GM12878 (cell line): ENCODE measurements at regions not wholly inside any gene's neighbourhood (a gene's known extent, or its start where the extent isn't known, plus 50 kb on each side); places are given as distances from the start of the nearest gene placed in this dataset.

Experiments used
- ATAC-seq: fragments of 200-7000 bp; cut with Tn5 transposase; 3 replicates; pipeline ENCODE4 v1.9.1; 2020; ENCODE audit warnings: mild to moderate bottlenecking, moderate library complexity
- BruUV-seq: library from RNA; stranded (reverse); fragments of 400-500 nt; replicated peaks from 2 replicates; lab custom pipeline; 2021; lab: Mats Ljungman, UMichigan
- CTCF ChIA-PET: fragments of 300-600 bp; sonication (Branson Sonifier 250); formaldehyde crosslinking; extraction: SDS; loops from one replicate; lab custom pipeline; 2021; ENCODE audit warnings: inconsistent platforms; lab: Yijun Ruan, JAX
- POLR2A ChIA-PET: fragments of 350-600 bp; formaldehyde crosslinking; extraction: SDS; loops from one replicate; lab custom pipeline; 2021; ENCODE audit warnings: inconsistent platforms; lab: Charles Lee
- RAD21 ChIA-PET: fragments of 300-600 bp; sonication (Branson Sonifier 250); formaldehyde crosslinking; loops from one replicate; lab custom pipeline; 2023; ENCODE audit warnings: antibody characterized with exemption; ENCODE audit not compliant: unreplicated experiment; lab: Charles Lee
- SMC1A ChIA-PET: fragments of 300-600 bp; sonication (Branson Sonifier 250); formaldehyde crosslinking; loops from one replicate; lab custom pipeline; 2023; ENCODE audit not compliant: unreplicated experiment, uncharacterized antibody; lab: Charles Lee
- DNase-seq: peaks from one replicate; pipeline ENCODE4 v3.0.0-alpha.2; 2011; ENCODE audit warnings: low read depth, low spot score
- FAIRE-seq: peaks from 3 replicates; lab custom pipeline; 2011; peaks lifted over from hg19 to GRCh38; lab: Jason Lieb, UNC
- H2AFZ ChIP-seq: 2 replicates; pipeline ENCODE4 v1.6.0; 2011; ENCODE audit warnings: low read depth, low read length, control low read depth; ENCODE audit not compliant: control insufficient read depth
- H3K27ac ChIP-seq: 2 replicates; pipeline ENCODE4 v1.5.1; 2011; ENCODE audit warnings: control low read depth; ENCODE audit not compliant: control insufficient read depth, insufficient read depth
- H3K27me3 ChIP-seq, 2 experiments: replicated peaks in 1 of 2; 2 replicates each; pipeline versions ENCODE4 v1.6.0 to v1.6.1; 2011; ENCODE audit warnings: low read length in 1 of 2; ENCODE audit not compliant: control insufficient read depth in 2 of 2, insufficient read depth in 2 of 2
- H3K36me3 ChIP-seq, 2 experiments: 2 replicates each; pipeline ENCODE4 v1.5.1; 2011; ENCODE audit warnings: low read length in 1 of 2; ENCODE audit not compliant: control insufficient read depth in 2 of 2, insufficient read depth in 2 of 2
- H3K4me1 ChIP-seq: 2 replicates; pipeline ENCODE4 v1.6.1; 2011; ENCODE audit warnings: mild to moderate bottlenecking, low read length, moderate library complexity, mixed read lengths; ENCODE audit not compliant: control insufficient read depth, insufficient read depth
- H3K4me2 ChIP-seq: 2 replicates; pipeline ENCODE4 v1.6.0; 2011; ENCODE audit warnings: control low read depth; ENCODE audit not compliant: control insufficient read depth, insufficient read depth
- H3K4me3 ChIP-seq: fragments of 200-600 bp; sonication (generic); 2 replicates; pipeline ENCODE4 v1.5.1; 2016
- H3K79me2 ChIP-seq: 2 replicates; pipeline ENCODE4 v1.6.0; 2011; ENCODE audit warnings: low read length; ENCODE audit not compliant: control insufficient read depth, insufficient read depth
- H3K9ac ChIP-seq: 2 replicates; pipeline ENCODE4 v1.8.0; 2011; ENCODE audit warnings: low read length, control low read depth, mixed read lengths; ENCODE audit not compliant: control insufficient read depth, insufficient read depth
- H3K9me3 ChIP-seq: replicated peaks from 3 replicates; pipeline ENCODE4 v1.5.1; 2011; ENCODE audit warnings: mild to moderate bottlenecking, low read length; ENCODE audit not compliant: control insufficient read depth, insufficient read depth
- H4K20me1 ChIP-seq: 2 replicates; pipeline ENCODE4 v1.6.0; 2011; ENCODE audit not compliant: control insufficient read depth, insufficient read depth
- ATF7 ChIP-seq: fragments of 450-650 bp; IDR thresholded peaks from 2 replicates; pipeline ENCODE4 v1.6.1; 2016; ENCODE audit warnings: low read depth, mild to moderate bottlenecking
- BACH1 ChIP-seq: fragments of 450-650 bp; IDR thresholded peaks from 2 replicates; pipeline ENCODE4 v1.6.1; 2017; ENCODE audit warnings: mild to moderate bottlenecking, borderline replicate concordance
- CEBPB ChIP-seq, 2 experiments: fragments of 150-350 bp in 1 of 2; IDR thresholded peaks; 2 replicates each; pipeline ENCODE4 v1.6.1; 2012 to 2014; ENCODE audit warnings: low read depth in 2 of 2, low read length in 2 of 2, borderline replicate concordance in 1 of 2, inconsistent platforms in 1 of 2
- DPF2 ChIP-seq: fragments of 450-650 bp; IDR thresholded peaks from 2 replicates; pipeline ENCODE4 v1.6.1; 2017; ENCODE audit warnings: mild to moderate bottlenecking
- EP300 ChIP-seq, 2 experiments: fragments of 150-350 bp in 1 of 2; IDR thresholded peaks; 2 replicates each; pipeline ENCODE4 v1.6.1; 2011 to 2012; ENCODE audit warnings: low read depth in 2 of 2, low read length in 2 of 2, borderline replicate concordance in 1 of 2, improper control_type of control experiment in 1 of 2, inconsistent platforms in 1 of 2; ENCODE audit not compliant: control insufficient read depth in 1 of 2
- GABPA ChIP-seq: IDR thresholded peaks from 2 replicates; pipeline ENCODE4 v1.6.1; 2014; ENCODE audit warnings: antibody characterized with exemption, low read depth, mild to moderate bottlenecking, inconsistent platforms
- IKZF1 ChIP-seq: fragments of 450-650 bp; conservative IDR thresholded peaks from 2 replicates; pipeline ENCODE4 v1.6.1; 2017; ENCODE audit warnings: antibody characterized with exemption, mild to moderate bottlenecking
- JUNB ChIP-seq: IDR thresholded peaks from 2 replicates; pipeline ENCODE4 v1.6.1; 2016; ENCODE audit warnings: antibody characterized with exemption, mild to moderate bottlenecking
- MEF2B ChIP-seq: fragments of 450-650 bp; IDR thresholded peaks from 2 replicates; pipeline ENCODE4 v1.6.1; 2018; ENCODE audit warnings: mild to moderate bottlenecking, moderate library complexity; ENCODE audit not compliant: partially characterized antibody, poor library complexity, severe bottlenecking
- MLLT1 ChIP-seq: fragments of 450-650 bp; IDR thresholded peaks from 2 replicates; pipeline ENCODE4 v1.6.1; 2016; ENCODE audit warnings: mild to moderate bottlenecking
- NR2C2 ChIP-seq: IDR thresholded peaks from 2 replicates; pipeline ENCODE4 v1.6.1; 2011; ENCODE audit warnings: borderline replicate concordance, low read depth; ENCODE audit not compliant: control insufficient read depth, insufficient read length
- NR2F1 ChIP-seq: fragments of 450-650 bp; conservative IDR thresholded peaks from 2 replicates; pipeline ENCODE4 v1.6.1; 2017; ENCODE audit warnings: mild to moderate bottlenecking
- PML ChIP-seq: IDR thresholded peaks from 2 replicates; pipeline ENCODE4 v1.6.1; 2012; ENCODE audit warnings: low read length, inconsistent platforms
- POLR2AphosphoS5 ChIP-seq: IDR thresholded peaks from 2 replicates; pipeline ENCODE4 v1.6.1; 2011; ENCODE audit warnings: mild to moderate bottlenecking, low read length, inconsistent platforms
- RELB ChIP-seq: fragments of 450-650 bp; IDR thresholded peaks from 2 replicates; pipeline ENCODE4 v1.6.1; 2017; ENCODE audit warnings: low read depth, mild to moderate bottlenecking, moderate library complexity
- SPI1 ChIP-seq: IDR thresholded peaks from 2 replicates; pipeline ENCODE4 v1.6.1; 2011; ENCODE audit warnings: low read depth, mild to moderate bottlenecking, low read length, moderate library complexity, borderline replicate concordance; ENCODE audit not compliant: insufficient read depth
- WRNIP1 ChIP-seq: IDR thresholded peaks from 2 replicates; pipeline ENCODE4 v1.6.1; 2011; ENCODE audit warnings: low read depth, low read length, improper control_type of control experiment, borderline replicate concordance
- ZBTB33 ChIP-seq: fragments of 450-650 bp; IDR thresholded peaks from 2 replicates; pipeline ENCODE4 v1.6.1; 2017; ENCODE audit warnings: mild to moderate bottlenecking
- ZNF217 ChIP-seq: fragments of 450-650 bp; IDR thresholded peaks from 2 replicates; pipeline ENCODE4 v1.6.1; 2017; ENCODE audit warnings: antibody characterized with exemption, mild to moderate bottlenecking
- WGBS: methylation state at CpG from one replicate; pipeline ENCODE4 v1.1.6; 2016; ENCODE audit warnings: low lambda C conversion rate; ENCODE audit not compliant: insufficient replicate concordance, insufficient coverage; ENCODE audit errors: missing lambda C conversion rate; 5-methylcytosine and 5-hydroxymethylcytosine counted together
- in situ Hi-C: fragments of 300-500 bp; cut with MboI; formaldehyde crosslinking; loops from 9 replicates; pipeline ENCODE4 v1.14.3; 2018; ENCODE audit warnings: mixed read lengths
- intact Hi-C: fragments of 100-400 bp; cut with micrococcal nuclease; formaldehyde crosslinking; loops from one replicate; pipeline ENCODE4 v1.14.2; 2022; ENCODE audit not compliant: unreplicated experiment

GRCh38 chr10:61130366-61130765 is 186.4 kb upstream of the RHOBTB1 start:
- DNase-seq (no peak), ATAC-seq (no peak), FAIRE-seq (no peak)
- H3K27me3 ChIP-seq: no peaks in the 10 kb centered on the region
- no peaks in the 10 kb centered on the region; the same call in 1 of the 3 replicates for H3K9me3 ChIP-seq
- 90% methylated on average over 1 of the region's 1 CpG for WGBS
- ChIA-PET POLR2A (no interaction called here), CTCF (interaction anchor here (0.6 to 2.1 kb wide), 2 partner anchors 10 to 16 kb away, joined by 3 to 11 read pairs; no protein-coding TSS in a partner anchor), SMC1A (interaction anchor here (1.4 kb wide), 1 partner anchor 10 kb away, joined by 7 read pairs; no protein-coding TSS in a partner anchor), RAD21 (interaction anchor here (2.8 kb wide), 1 partner anchor 10 kb away, joined by 7 read pairs; no protein-coding TSS in a partner anchor)
- intact Hi-C loops (loop anchor here (10.0 kb wide), 1 partner anchor 264 kb away; no protein-coding TSS in a partner anchor), in situ Hi-C loops (loop anchor here (25.0 kb wide), 1 partner anchor 707 kb away; no protein-coding TSS in a partner anchor)
- TF ChIP-seq SPI1: no peak
- no peak for TF ChIP-seq ZNF217
- TF ChIP-seq NR2F1: no peak
- no peak for TF ChIP-seq JUNB
- no peak for TF ChIP-seq RELB
- TF ChIP-seq ZBTB33: no peak
- TF ChIP-seq POLR2AphosphoS5: no peak
- no peak for TF ChIP-seq BACH1
- TF ChIP-seq EP300 (IDR thresholded peaks at IDR 0.05; ENCODE audit: borderline replicate concordance in 1 of 2, control insufficient read depth in 1 of 2, low read depth in 2 of 2, low read length in 2 of 2): no peak
- no peak for TF ChIP-seq WRNIP1
- no peak for TF ChIP-seq NR2C2
- no peak for TF ChIP-seq CEBPB (IDR thresholded peaks at IDR 0.05; ENCODE audit: borderline replicate concordance in 1 of 2, low read depth in 2 of 2, low read length in 2 of 2)
- TF ChIP-seq GABPA: no peak
- TF ChIP-seq DPF2: no peak
- TF ChIP-seq ATF7: no peak
- no peak for TF ChIP-seq IKZF1
- no peak for TF ChIP-seq MLLT1
- no peak for TF ChIP-seq MEF2B
- no peak for TF ChIP-seq PML
- no peak overlapping the region for H3K27ac ChIP-seq
- H3K9ac ChIP-seq: no peak overlapping the region
- BruUV-seq: no TSS peak
- H3K4me3 ChIP-seq: no peak overlapping the region
- H3K36me3 ChIP-seq: no peaks in the 10 kb centered on the region
- no peak overlapping the region for H3K4me2 ChIP-seq
- H3K79me2 ChIP-seq: no peaks in the 10 kb centered on the region
- peaks cover 9% of the 10 kb centered on the region for H3K4me1 ChIP-seq
- H4K20me1 ChIP-seq: no peaks in the 10 kb centered on the region
- H2AFZ ChIP-seq: no peak overlapping the region
